Mammary epithelial cell (primary cell): ENCODE measurements at regions not wholly inside any gene's neighbourhood (a gene's known extent, or its start where the extent isn't known, plus 50 kb on each side); places are given as distances from the start of the nearest gene placed in this dataset.
"Not testable (repeated sequence)": the region's sequence is repeated elsewhere in the genome, so short reads cannot be mapped to it uniquely, and the experiment has no call there.

Experiments used
- CTCF ChIP-seq, 2 donors: IDR thresholded peaks in 1 of 2; conservative IDR thresholded peaks in 1 of 2; 2 replicates each; pipeline ENCODE4 v1.5.1; 2011 to 2012; ENCODE audit warnings: inconsistent platforms in 2 of 2, low read length in 2 of 2, mild to moderate bottlenecking in 2 of 2, control low read depth in 1 of 2, low read depth in 1 of 2; ENCODE audit not compliant: insufficient read depth in 1 of 2; ENCODE audit errors: extremely low read depth in 1 of 2
- EZH2 ChIP-seq: IDR thresholded peaks from 2 replicates; pipeline ENCODE4 v1.6.1; 2012; ENCODE audit warnings: low read length, inconsistent platforms, borderline replicate concordance

- TF ChIP-seq CTCF (conservative IDR thresholded peaks at IDR 0.05 in 1 of 2, IDR thresholded peaks at IDR 0.05 in 1 of 2; ENCODE audit: extremely low read depth in 1 of 2, insufficient read depth in 1 of 2, low read depth in 1 of 2, low read length in 2 of 2); EZH2: not testable (repeated sequence)
Measured at GRCh38 chr3:107909583-107909982, 181.2 kb downstream of the CD47 start.
